Tibial nerve (tissue), 4 donors: ENCODE measurements at regions not wholly inside any gene's neighbourhood (a gene's known extent, or its start where the extent isn't known, plus 50 kb on each side); places are given as distances from the start of the nearest gene placed in this dataset.

Experiments used
- CTCF ChIP-seq, 5 experiments: fragments of 200-600 bp in 3 of 5; fragments of 450-650 bp in 2 of 5; sonication (generic) in 3 of 5; IDR thresholded peaks; one replicate each; pipeline ENCODE4 v1.5.1; 2016 to 2019; ENCODE audit warnings: antibody characterized with exemption in 5 of 5, mild to moderate bottlenecking in 3 of 5, moderate library complexity in 2 of 5
- EP300 ChIP-seq, 2 donors: sonication (generic); formaldehyde crosslinking; IDR thresholded peaks; one replicate each; pipeline ENCODE4 v1.6.1; 2017; ENCODE audit warnings: antibody characterized with exemption in 2 of 2, mild to moderate bottlenecking in 1 of 2
- POLR2A ChIP-seq, 2 donors: fragments of 450-650 bp; IDR thresholded peaks; one replicate each; pipeline ENCODE4 v1.6.1; 2017; ENCODE audit warnings: antibody characterized with exemption in 2 of 2, mild to moderate bottlenecking in 2 of 2, moderate library complexity in 2 of 2

- TF ChIP-seq POLR2A (IDR thresholded peaks at IDR 0.05), result no peak
- TF ChIP-seq CTCF (IDR thresholded peaks at IDR 0.05), result no peak
- TF ChIP-seq EP300 (IDR thresholded peaks at IDR 0.05), result no peak
Observed at GRCh38 chr11:45468267-45468856, 182.2 kb upstream of the SYT13 start.
